ENCODE measurements at regions not wholly inside any gene's neighbourhood (a gene's known extent, or its start where the extent isn't known, plus 50 kb on each side); places are given as distances from the start of the nearest gene placed in this dataset.

DNA sequence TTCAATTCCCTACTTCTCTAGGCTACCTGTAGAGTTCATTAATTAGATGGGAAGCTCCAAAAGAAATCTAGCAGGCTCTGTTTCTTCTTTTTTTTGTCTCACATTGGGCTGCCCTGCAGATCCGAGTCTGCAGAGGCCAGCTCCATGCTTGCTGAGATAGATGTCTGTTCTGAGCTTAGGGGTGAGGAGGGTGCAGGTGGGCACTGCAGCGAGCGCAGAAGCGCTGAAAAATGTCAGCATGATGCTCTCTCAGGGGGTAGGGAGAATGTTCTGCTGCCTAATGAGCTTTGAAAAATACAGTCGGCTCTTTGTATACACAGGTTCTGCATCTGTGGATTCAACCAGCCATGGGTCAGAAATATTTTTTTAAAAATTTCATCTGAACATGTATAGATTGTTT is 56.8 kb upstream of the KCNA3 start:
- Mint-ChIP-seq H3K36me3 (no peaks in the 10 kb centered on the region), H3K27ac (no peak overlapping the region), H3K9me3 (no peaks in the 10 kb centered on the region)
- DNase-seq (ENCODE audit: low spot score in 2 of 2) (no peak), ATAC-seq (no peak)

DNA sequence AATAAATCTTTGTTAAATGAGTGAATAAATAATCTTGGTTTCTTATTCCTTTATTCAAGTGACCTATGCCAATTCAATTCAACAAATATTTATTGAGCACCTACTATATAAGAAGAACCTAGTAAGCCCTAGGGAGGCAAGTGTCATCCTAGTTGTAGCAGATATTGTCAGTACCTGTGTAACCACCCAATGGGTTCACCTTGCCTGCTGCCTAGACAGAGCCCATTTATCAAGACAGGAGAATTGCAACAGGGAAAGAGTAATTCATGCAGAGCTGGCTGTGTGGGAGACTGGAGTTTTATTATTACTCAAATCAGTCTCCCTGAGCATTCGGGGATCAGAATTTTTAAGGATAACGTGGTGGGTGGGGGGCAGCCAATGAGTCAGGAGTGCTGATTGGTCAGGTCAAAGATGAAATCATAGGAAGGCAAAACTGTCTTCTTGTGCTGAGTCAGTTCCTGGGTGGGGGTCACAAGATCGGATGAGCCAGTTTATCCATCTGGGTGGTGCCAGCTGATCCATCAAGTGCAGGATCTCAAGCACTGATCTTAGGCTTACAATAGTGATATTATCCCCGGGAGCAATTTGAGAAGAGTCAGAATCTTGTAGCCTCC is 53.8 kb upstream of the KCNA3 start:
- ATAC-seq (peak in 1 of 2 donors; percentile 44), DNase-seq (ENCODE audit: low spot score in 2 of 2) (no peak)
- H3K27ac Mint-ChIP-seq, result peak overlapping the region in 1 of 2 donors; percentile 61
- H3K36me3 Mint-ChIP-seq, result no peaks in the 10 kb centered on the region
- no peaks in the 10 kb centered on the region for H3K9me3 Mint-ChIP-seq

DNA sequence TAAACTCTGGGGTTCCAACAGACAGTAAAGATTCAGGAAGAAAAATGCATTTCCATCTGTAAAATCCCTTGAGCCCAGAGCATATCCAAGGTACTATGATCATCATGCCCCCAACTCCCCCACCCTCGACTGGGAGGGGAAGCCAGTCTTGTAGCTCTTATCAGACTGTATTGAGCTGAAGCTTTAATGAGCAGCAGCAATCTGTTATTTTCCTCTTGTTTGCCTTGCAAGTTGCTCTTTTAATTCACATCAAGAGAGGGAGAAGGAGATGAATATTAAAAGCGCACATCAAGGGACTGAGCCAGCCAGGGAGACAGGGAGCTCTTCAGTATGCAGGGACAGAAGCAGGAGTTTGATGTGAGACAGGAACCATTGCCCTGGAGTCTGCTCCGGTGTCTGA is 52.5 kb upstream of the KCNA3 start:
- no peak for ATAC-seq
- no peak for DNase-seq (ENCODE audit: low spot score in 2 of 2)
- no peaks in the 10 kb centered on the region for H3K9me3 Mint-ChIP-seq
- H3K27ac Mint-ChIP-seq, result peak overlapping the region; percentile 39 to 79
- no peaks in the 10 kb centered on the region for H3K36me3 Mint-ChIP-seq

DNA sequence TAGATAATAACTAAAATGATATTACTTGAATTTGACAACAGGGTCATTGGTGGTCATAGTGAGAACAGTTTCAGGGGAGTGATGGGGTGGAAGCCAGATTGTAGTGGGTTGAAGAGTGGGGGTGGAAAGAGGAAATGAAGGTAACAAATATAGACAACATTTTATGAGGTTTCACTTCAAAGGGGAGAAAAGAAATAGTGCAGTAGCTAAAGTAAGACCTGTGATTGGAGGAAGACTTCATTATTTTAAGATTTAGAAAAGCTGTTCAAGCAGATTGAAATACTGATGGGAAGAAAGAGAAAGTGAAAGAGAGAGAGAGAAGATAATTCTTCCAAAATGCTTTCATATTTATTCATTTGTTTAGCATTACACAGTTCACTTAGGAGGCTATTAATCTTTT is 52.0 kb upstream of the KCNA3 start:
- no peaks in the 10 kb centered on the region for H3K9me3 Mint-ChIP-seq
- DNase-seq (ENCODE audit: low spot score in 2 of 2) (no peak), ATAC-seq (peak in 1 of 2 donors; percentile 39)
- H3K27ac Mint-ChIP-seq, result peak overlapping the region in 1 of 2 donors; percentile 79
- H3K36me3 Mint-ChIP-seq, result no peaks in the 10 kb centered on the region
